Parathyroid adenoma (tissue), 2 donors: ENCODE measurements at regions not wholly inside any gene's neighbourhood (a gene's known extent, or its start where the extent isn't known, plus 50 kb on each side); places are given as distances from the start of the nearest gene placed in this dataset.
"Not testable (repeated sequence)": the region's sequence is repeated elsewhere in the genome, so short reads cannot be mapped to it uniquely, and the experiment has no call there.

Experiments used
- H2AFZ ChIP-seq: fragments of 300-600 bp; sonication (generic); one replicate; pipeline ENCODE4 v1.7.0; 2017; ENCODE audit warnings: antibody characterized with exemption, mild to moderate bottlenecking
- H3K27ac ChIP-seq: fragments of 300-600 bp; sonication (generic); one replicate; pipeline ENCODE4 v1.7.0; 2017
- H3K27me3 ChIP-seq: fragments of 300-600 bp; sonication (generic); one replicate; pipeline ENCODE4 v1.7.0; 2017; ENCODE audit warnings: low read length; ENCODE audit not compliant: control insufficient read depth, insufficient read depth
- H3K36me3 ChIP-seq: fragments of 300-600 bp; sonication (generic); one replicate; pipeline ENCODE4 v1.7.0; 2017; ENCODE audit warnings: low read length; ENCODE audit not compliant: control insufficient read depth, insufficient read depth
- H3K4me1 ChIP-seq: fragments of 300-600 bp; sonication (generic); one replicate; pipeline ENCODE4 v1.7.0; 2017; ENCODE audit warnings: control low read depth
- H3K4me2 ChIP-seq: fragments of 300-600 bp; sonication (generic); one replicate; pipeline ENCODE4 v1.7.0; 2017; ENCODE audit warnings: low read length
- H3K4me3 ChIP-seq: fragments of 300-600 bp; sonication (generic); one replicate; pipeline ENCODE4 v1.7.0; 2017; ENCODE audit warnings: low read depth, low read length
- H3K79me2 ChIP-seq: fragments of 300-600 bp; sonication (generic); one replicate; pipeline ENCODE4 v1.7.0; 2017; ENCODE audit warnings: control low read depth
- H3K9ac ChIP-seq: fragments of 300-600 bp; sonication (generic); one replicate; pipeline ENCODE4 v1.7.0; 2017; ENCODE audit warnings: mild to moderate bottlenecking
- H3K9me3 ChIP-seq: fragments of 300-600 bp; sonication (generic); one replicate; pipeline ENCODE4 v1.7.0; 2017; ENCODE audit warnings: low read length; ENCODE audit not compliant: control insufficient read depth
- CTCF ChIP-seq: fragments of 300-600 bp; sonication (generic); IDR thresholded peaks from one replicate; pipeline ENCODE4 v1.7.0; 2017; ENCODE audit warnings: antibody characterized with exemption, mild to moderate bottlenecking
- donor health status: primary hyperparathyroidism.

DNA sequence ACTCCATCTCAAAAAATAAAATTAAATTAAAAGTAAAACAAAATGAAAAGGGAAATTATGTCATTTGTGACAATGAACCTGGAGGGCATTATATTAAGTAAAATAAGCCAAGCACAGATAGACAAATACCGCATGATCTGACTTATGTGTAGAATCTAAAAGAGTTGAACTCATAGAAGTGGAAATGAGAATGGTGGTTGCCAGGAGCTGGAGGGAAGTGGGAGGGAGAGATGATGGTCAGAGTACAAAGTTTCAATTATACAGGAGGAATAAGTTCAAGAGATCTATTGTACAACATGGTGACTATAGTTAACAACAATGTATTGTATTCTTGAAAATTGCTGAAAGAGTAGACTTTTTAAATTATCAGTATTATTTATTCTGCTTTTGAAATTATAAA lies 183.4 kb downstream of the ID4 start:
- H3K27ac ChIP-seq = no peak overlapping the region
- no peak overlapping the region for H3K4me2 ChIP-seq
- H3K4me3 ChIP-seq = no peak overlapping the region
- H3K27me3 ChIP-seq = no peaks in the 10 kb centered on the region
- no peak for TF ChIP-seq CTCF
- no peaks in the 10 kb centered on the region for H3K4me1 ChIP-seq
- H3K9me3 ChIP-seq = no peaks in the 10 kb centered on the region
- H2AFZ ChIP-seq = no peak overlapping the region
- no peaks in the 10 kb centered on the region for H3K36me3 ChIP-seq
- no peak overlapping the region for H3K9ac ChIP-seq
- H3K79me2 ChIP-seq = no peaks in the 10 kb centered on the region

- no peak overlapping the region for H3K4me3 ChIP-seq
- no peaks in the 10 kb centered on the region for H3K4me1 ChIP-seq
- no peak overlapping the region for H3K9ac ChIP-seq
- H3K79me2 ChIP-seq = no peaks in the 10 kb centered on the region
- H3K27me3 ChIP-seq = no peaks in the 10 kb centered on the region
- H3K36me3 ChIP-seq = no peaks in the 10 kb centered on the region
- no peak overlapping the region for H3K4me2 ChIP-seq
- no peak for TF ChIP-seq CTCF
- no peaks in the 10 kb centered on the region for H3K9me3 ChIP-seq
- H2AFZ ChIP-seq = no peak overlapping the region
- no peak overlapping the region for H3K27ac ChIP-seq
These were observed 184.6 kb downstream of the ID4 start for GRCh38 chr6:20021795-20022194.

DNA sequence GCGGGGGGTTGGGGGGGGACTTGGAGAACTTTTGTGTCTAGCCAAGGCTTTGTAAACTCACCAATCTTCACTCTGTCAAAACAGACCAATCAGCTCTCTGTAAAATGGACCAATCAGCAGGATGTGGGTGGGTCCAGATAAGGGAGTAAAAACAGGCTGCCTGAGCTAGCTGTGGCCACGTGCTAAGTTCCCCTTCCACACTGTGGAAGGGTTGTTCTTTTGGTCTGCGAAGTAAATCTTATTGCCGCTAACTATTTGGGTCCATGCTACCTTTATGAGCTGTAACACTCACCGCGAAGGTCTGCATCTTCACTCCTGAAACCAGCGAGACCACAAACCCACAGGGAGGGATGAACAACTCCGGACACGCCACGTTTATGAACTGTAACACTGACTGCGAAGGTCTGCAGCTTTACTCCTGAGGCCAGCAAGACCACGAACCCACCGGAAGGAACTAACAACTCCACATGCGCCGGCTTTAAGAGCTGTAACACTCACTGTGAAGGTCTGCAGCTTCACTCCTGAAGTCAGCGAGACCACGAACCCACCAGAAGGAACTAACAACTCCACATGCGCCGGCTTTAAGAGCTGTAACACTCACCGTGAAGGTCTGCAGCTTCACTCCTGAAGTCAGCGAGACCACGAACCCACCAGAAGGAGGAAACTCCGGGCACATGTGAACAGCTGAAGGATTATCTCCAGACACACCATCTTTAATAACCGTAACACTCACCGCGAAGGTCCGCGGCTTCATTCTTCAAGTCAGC lies 186.6 kb downstream of the ID4 start:
- not testable (repeated sequence) for H3K4me3 ChIP-seq, H3K27me3 ChIP-seq, H3K36me3 ChIP-seq, H3K9me3 ChIP-seq, H3K4me2 ChIP-seq, H3K79me2 ChIP-seq, H3K9ac ChIP-seq, H3K27ac ChIP-seq, H3K4me1 ChIP-seq, H2AFZ ChIP-seq

- no peak overlapping the region for H3K27ac ChIP-seq
These were observed 187.1 kb downstream of the ID4 start for GRCh38 chr6:20024316-20024673.

GRCh38 chr6:20024978-20025377 lies 187.3 kb downstream of the MBOAT1 start:
- Histone ChIP-seq H3K4me2 (no peak overlapping the region), H3K9ac (no peak overlapping the region), H3K9me3 (no peaks in the 10 kb centered on the region), H3K27ac (no peak overlapping the region), H2AFZ (no peak overlapping the region), H3K79me2 (no peaks in the 10 kb centered on the region), H3K4me1 (peaks cover 3% of the 10 kb centered on the region), H3K36me3 (no peaks in the 10 kb centered on the region), H3K27me3 (no peaks in the 10 kb centered on the region), H3K4me3 (no peak overlapping the region)
- TF ChIP-seq CTCF = no peak

More at GRCh38 chr6:20024316-20024673, 187.1 kb downstream of the ID4 start:
- TF ChIP-seq CTCF = no peak
- Histone ChIP-seq H3K36me3 (no peaks in the 10 kb centered on the region), H3K4me1 (no peaks in the 10 kb centered on the region), H3K27me3 (no peaks in the 10 kb centered on the region), H3K79me2 (no peaks in the 10 kb centered on the region), H3K9ac (no peak overlapping the region), H3K4me2 (no peak overlapping the region), H3K9me3 (no peaks in the 10 kb centered on the region), H3K4me3 (no peak overlapping the region), H2AFZ (no peak overlapping the region)
